Naive thymus-derived CD4-positive, alpha-beta T cell (primary cell): ENCODE measurements at regions not wholly inside any gene's neighbourhood (a gene's known extent, or its start where the extent isn't known, plus 50 kb on each side); places are given as distances from the start of the nearest gene placed in this dataset.

Experiments
- ATAC-seq: fragments of 150-1000 bp; cut with Tn5 transposase; 2 replicates; pipeline ENCODE4 v1.10.0; 2021; ENCODE audit warnings: mild to moderate bottlenecking, moderate library complexity
- CTCF ChIA-PET: fragments of 350-600 bp; sonication (Branson Sonifier 250); formaldehyde crosslinking; loops from one replicate; lab custom pipeline; 2021; ENCODE audit warnings: antibody characterized with exemption; lab: Charles Lee
- POLR2A ChIA-PET: fragments of 350-600 bp; sonication (Branson Sonifier 250); formaldehyde crosslinking; loops from one replicate; lab custom pipeline; 2021; ENCODE audit warnings: antibody characterized with exemption, inconsistent platforms; lab: Charles Lee
- DNase-seq, 9 donors: peaks; one replicate each; pipeline versions ENCODE4 v3.0.0 to v3.0.0-alpha.2; 2020 to 2022; ENCODE audit warnings: mixed read lengths in 1 of 9
- H3K27ac ChIP-seq: one replicate; pipeline ENCODE4 v1.7.0; 2013; ENCODE audit warnings: mild to moderate bottlenecking, low read depth, low read length, moderate library complexity
- H3K27me3 ChIP-seq, 2 donors: one replicate each; pipeline ENCODE4 v1.7.0; 2013; ENCODE audit warnings: low read length in 2 of 2, mild to moderate bottlenecking in 2 of 2, moderate library complexity in 2 of 2; ENCODE audit not compliant: control insufficient read depth in 2 of 2, insufficient read depth in 2 of 2
- H3K36me3 ChIP-seq, 3 experiments: 1 replicate in 2 of 3; 2 replicates in 1 of 3; pipeline ENCODE4 v1.7.0; 2013; ENCODE audit warnings: low read length in 3 of 3, mild to moderate bottlenecking in 3 of 3, moderate library complexity in 1 of 3; ENCODE audit not compliant: insufficient read depth in 3 of 3, control insufficient read depth in 2 of 3
- H3K4me1 ChIP-seq, 2 donors: one replicate each; pipeline ENCODE4 v1.7.0; 2013; ENCODE audit warnings: low read length in 2 of 2, mild to moderate bottlenecking in 2 of 2, moderate library complexity in 1 of 2; ENCODE audit not compliant: control insufficient read depth in 2 of 2, insufficient read depth in 2 of 2
- H3K4me3 ChIP-seq: 2 replicates; pipeline ENCODE4 v1.7.0; 2013; ENCODE audit warnings: mild to moderate bottlenecking, low read length
- H3K9me3 ChIP-seq, 3 experiments: 1 replicate in 2 of 3; 2 replicates in 1 of 3; pipeline ENCODE4 v1.7.0; 2013; ENCODE audit warnings: low read length in 3 of 3; ENCODE audit not compliant: control insufficient read depth in 2 of 3
- H3K27ac Mint-ChIP-seq, 9 donors: one replicate each; pipeline ENCODE4 v1.8.0; 2020 to 2022; ENCODE audit warnings: mixed read lengths in 9 of 9, mild to moderate bottlenecking in 8 of 9, moderate library complexity in 5 of 9, inconsistent platforms in 2 of 9
- H3K27me3 Mint-ChIP-seq, 5 donors: one replicate each; pipeline ENCODE4 v1.8.0; 2021 to 2022; ENCODE audit warnings: mixed read lengths in 5 of 5, mild to moderate bottlenecking in 1 of 5
- H3K36me3 Mint-ChIP-seq, 5 donors: one replicate each; pipeline ENCODE4 v1.8.0; 2020 to 2022; ENCODE audit warnings: mixed read lengths in 5 of 5, mild to moderate bottlenecking in 3 of 5, inconsistent platforms in 1 of 5
- H3K4me1 Mint-ChIP-seq, 7 donors: one replicate each; pipeline ENCODE4 v1.8.0; 2020 to 2022; ENCODE audit warnings: mixed read lengths in 7 of 7, mild to moderate bottlenecking in 3 of 7, inconsistent platforms in 1 of 7
- H3K4me3 Mint-ChIP-seq, 10 donors: one replicate each; pipeline ENCODE4 v1.8.0; 2020 to 2022; ENCODE audit warnings: mild to moderate bottlenecking in 10 of 10, mixed read lengths in 10 of 10, moderate library complexity in 6 of 10, inconsistent platforms in 2 of 10
- H3K9me3 Mint-ChIP-seq, 11 donors: one replicate each; pipeline ENCODE4 v1.8.0; 2020 to 2022; ENCODE audit warnings: mixed read lengths in 11 of 11, mild to moderate bottlenecking in 4 of 11, inconsistent platforms in 1 of 11, moderate library complexity in 1 of 11
- intact Hi-C, 2 donors: fragments of 100-400 bp; cut with micrococcal nuclease; formaldehyde crosslinking; loops; one replicate each; pipeline ENCODE4 v1.15.1; 2023

DNA sequence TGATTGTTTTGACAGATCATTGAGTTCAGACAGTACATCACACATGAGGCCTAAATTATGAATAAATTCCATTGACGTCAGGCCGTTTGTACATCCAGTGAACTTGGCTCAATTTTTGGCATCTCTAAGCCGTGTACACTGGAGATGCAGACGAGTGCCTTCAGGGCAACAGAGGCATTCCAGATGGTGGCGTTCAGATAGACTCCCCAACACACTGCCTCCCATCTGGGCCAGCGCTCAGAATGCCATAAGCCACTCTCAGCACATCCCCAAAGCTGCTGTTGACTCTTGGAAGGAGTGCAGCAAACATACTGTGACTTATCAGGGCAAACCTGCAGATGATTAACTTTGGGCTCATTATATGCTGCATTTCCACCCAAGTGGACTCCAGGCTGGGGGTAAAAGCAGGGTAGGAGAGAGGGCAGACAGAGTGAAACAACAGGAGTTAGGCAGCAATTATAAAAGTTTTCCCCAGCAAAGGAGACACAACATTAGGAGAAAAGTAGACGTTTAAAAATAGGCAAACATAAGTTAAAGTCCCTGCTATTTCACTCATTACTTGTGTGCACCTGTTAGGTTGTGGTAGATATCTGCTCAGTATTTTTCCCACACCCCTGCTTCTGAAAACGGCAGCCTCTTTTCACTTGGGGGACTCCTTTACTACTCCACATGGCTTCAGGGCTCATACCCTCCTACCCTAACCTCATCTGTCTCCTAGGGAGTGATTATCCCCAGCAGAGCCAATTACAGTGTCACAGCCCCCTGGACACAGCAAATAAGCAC, 60.2 kb upstream of the PDE3B start:
- H3K27ac Mint-ChIP-seq, result peak overlapping the region; percentile 20 to 95 (median 63)
- ChIA-PET POLR2A (interaction anchor here (0.8 to 1.7 kb wide), 6 partner anchors 11 to 83 kb away, joined by 3 to 4 read pairs (median 4); no protein-coding TSS in a partner anchor), CTCF (no interaction called here)
- peaks cover 0 to 18% (median 4%) of the 10 kb centered on the region in 11 donors for H3K9me3 Mint-ChIP-seq
- peaks cover 20 to 67% (median 33%) of the 10 kb centered on the region in 5 donors for H3K36me3 Mint-ChIP-seq
- ATAC-seq (no peak), DNase-seq (no peak)
- H3K4me1 ChIP-seq, result peaks cover 24 to 26% of the 10 kb centered on the region in 2 donors
- H3K9me3 ChIP-seq, result no peaks in the 10 kb centered on the region
- H3K36me3 ChIP-seq, result no peaks in the 10 kb centered on the region
- intact Hi-C loops, result no loop called here
- H3K4me3 ChIP-seq, result no peak overlapping the region
- H3K27me3 ChIP-seq, result no peaks in the 10 kb centered on the region
- H3K4me1 Mint-ChIP-seq, result peaks cover 53 to 93% (median 76%) of the 10 kb centered on the region in 7 donors
- no peak overlapping the region for H3K27ac ChIP-seq
- peak overlapping the region in 3 of 10 donors; percentile 6 to 32 (median 30) for H3K4me3 Mint-ChIP-seq
- H3K27me3 Mint-ChIP-seq, result no peaks in the 10 kb centered on the region

DNA sequence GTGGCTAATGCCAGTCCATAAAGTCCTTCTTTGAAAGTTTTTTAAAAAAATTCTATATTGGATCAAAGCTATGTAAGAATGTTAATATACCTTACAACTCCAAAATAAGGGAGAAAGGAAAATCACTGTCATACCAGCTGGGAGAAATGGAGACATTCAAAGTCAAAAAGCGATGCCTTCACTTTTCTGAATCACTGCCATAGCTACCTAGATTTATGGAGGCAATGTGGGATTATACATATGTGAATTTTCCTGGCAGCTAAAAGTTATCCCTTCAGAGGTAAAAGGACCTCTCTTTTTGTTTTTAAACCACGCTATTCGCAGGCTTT, 59.6 kb upstream of the PDE3B start:
- POLR2A ChIA-PET, result interaction anchor here (0.7 to 1.9 kb wide), 8 partner anchors 10 to 84 kb away, joined by 3 to 5 read pairs (median 4); no protein-coding TSS in a partner anchor
- H3K4me1 ChIP-seq, result peaks cover 20 to 21% of the 10 kb centered on the region in 2 donors
- H3K9me3 ChIP-seq, result no peaks in the 10 kb centered on the region
- peaks cover 0 to 18% (median 4%) of the 10 kb centered on the region in 11 donors for H3K9me3 Mint-ChIP-seq
- H3K4me1 Mint-ChIP-seq, result peaks cover 51 to 87% (median 77%) of the 10 kb centered on the region in 7 donors
- H3K36me3 Mint-ChIP-seq, result peaks cover 20 to 65% (median 33%) of the 10 kb centered on the region in 5 donors
- DNase-seq (no peak), ATAC-seq (no peak)
- H3K4me3 Mint-ChIP-seq, result peak overlapping the region in 1 of 10 donors; percentile 30
- H3K36me3 ChIP-seq, result no peaks in the 10 kb centered on the region
- CTCF ChIA-PET, result interaction anchor here (0.6 kb wide), 1 partner anchor 131 kb away, joined by 3 read pairs; no protein-coding TSS in a partner anchor
- no peaks in the 10 kb centered on the region for H3K27me3 Mint-ChIP-seq
- intact Hi-C loops, result no loop called here
- H3K4me3 ChIP-seq, result no peak overlapping the region
- H3K27ac ChIP-seq, result no peak overlapping the region
- no peaks in the 10 kb centered on the region for H3K27me3 ChIP-seq
- H3K27ac Mint-ChIP-seq, result peak overlapping the region in 8 of 9 donors; percentile 4 to 95 (median 66)

DNA sequence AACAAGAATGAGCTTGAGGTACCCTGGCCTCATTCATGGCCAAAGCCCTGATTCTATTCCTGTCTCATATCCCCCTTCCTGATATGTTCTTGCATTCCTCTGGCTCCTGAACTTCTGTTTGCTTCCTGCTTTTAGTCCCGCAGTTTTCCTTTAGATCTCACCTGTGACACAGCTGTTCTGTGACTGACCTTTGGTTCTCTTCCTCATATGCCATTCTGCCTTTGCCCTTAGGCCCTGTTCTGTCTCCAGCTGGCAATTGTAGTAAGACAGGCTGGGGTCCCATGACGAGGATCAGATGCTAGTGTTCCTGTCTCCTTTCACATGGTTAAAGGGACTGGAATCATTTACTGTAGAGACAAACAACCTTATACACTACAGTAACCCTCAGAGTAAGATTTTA, 59.0 kb upstream of the PDE3B start:
- H3K27me3 Mint-ChIP-seq, result no peaks in the 10 kb centered on the region
- no peak for DNase-seq
- H3K9me3 Mint-ChIP-seq, result peaks cover 0 to 18% (median 4%) of the 10 kb centered on the region in 11 donors
- no peak overlapping the region for H3K4me3 ChIP-seq
- H3K4me1 Mint-ChIP-seq, result peaks cover 46 to 84% (median 73%) of the 10 kb centered on the region in 7 donors
- no peak overlapping the region for H3K4me3 Mint-ChIP-seq
- H3K9me3 ChIP-seq, result no peaks in the 10 kb centered on the region
- H3K36me3 Mint-ChIP-seq, result peaks cover 21 to 67% (median 36%) of the 10 kb centered on the region in 5 donors
- ChIA-PET POLR2A (interaction anchor here (0.7 to 1.9 kb wide), 8 partner anchors 10 to 84 kb away, joined by 3 to 5 read pairs (median 4); no protein-coding TSS in a partner anchor), CTCF (interaction anchor here (0.6 kb wide), 1 partner anchor 130 kb away, joined by 3 read pairs; no protein-coding TSS in a partner anchor)
- H3K4me1 ChIP-seq, result peaks cover 14 to 15% of the 10 kb centered on the region in 2 donors
- H3K27ac Mint-ChIP-seq, result peak overlapping the region; percentile 6 to 88 (median 57)
- intact Hi-C loops, result no loop called here
- H3K36me3 ChIP-seq, result no peaks in the 10 kb centered on the region
- no peaks in the 10 kb centered on the region for H3K27me3 ChIP-seq
- H3K27ac ChIP-seq, result no peak overlapping the region
- ATAC-seq, result no peak

DNA sequence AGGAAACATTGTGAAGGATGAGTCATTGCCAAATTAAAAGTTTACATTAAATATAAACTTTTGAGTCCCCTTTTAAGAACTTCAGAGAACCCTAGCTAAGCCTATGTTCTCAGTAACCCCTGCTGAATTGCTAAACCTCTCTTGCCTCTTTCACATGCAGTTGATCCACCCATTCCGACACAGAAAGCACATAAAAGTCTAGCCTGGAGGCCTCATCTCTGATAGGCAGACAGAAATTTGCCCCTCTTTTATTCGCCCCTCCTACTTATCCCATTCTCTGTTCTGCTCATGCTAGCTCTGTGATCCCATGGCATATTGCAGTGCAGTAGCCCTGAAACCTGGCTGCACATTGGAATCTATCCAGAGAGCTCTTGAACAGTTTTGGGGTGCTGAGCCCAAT, 58.2 kb upstream of the PDE3B start:
- no peaks in the 10 kb centered on the region for H3K27me3 ChIP-seq
- intact Hi-C loops, result no loop called here
- no peak overlapping the region for H3K4me3 ChIP-seq
- DNase-seq (no peak), ATAC-seq (no peak)
- peaks cover 6 to 7% of the 10 kb centered on the region in 2 donors for H3K4me1 ChIP-seq
- CTCF ChIA-PET, result interaction anchor here (0.6 kb wide), 1 partner anchor 183 kb away, joined by 3 read pairs; no protein-coding TSS in a partner anchor
- POLR2A ChIA-PET, result interaction anchor here (1.0 to 1.9 kb wide), 4 partner anchors 9 to 59 kb away, joined by 3 to 5 read pairs (median 4); no protein-coding TSS in a partner anchor
- no peak overlapping the region for H3K27ac ChIP-seq
- peak overlapping the region in 8 of 9 donors; percentile 17 to 82 (median 46) for H3K27ac Mint-ChIP-seq
- no peaks in the 10 kb centered on the region for H3K36me3 ChIP-seq
- no peaks in the 10 kb centered on the region for H3K27me3 Mint-ChIP-seq
- peak overlapping the region in 2 of 10 donors; percentile 5 to 15 for H3K4me3 Mint-ChIP-seq
- H3K9me3 ChIP-seq, result no peaks in the 10 kb centered on the region
- H3K9me3 Mint-ChIP-seq, result peaks cover 2 to 17% (median 4%) of the 10 kb centered on the region in 11 donors
- H3K4me1 Mint-ChIP-seq, result peaks cover 37 to 84% (median 70%) of the 10 kb centered on the region in 7 donors
- H3K36me3 Mint-ChIP-seq, result peaks cover 24 to 67% (median 40%) of the 10 kb centered on the region in 5 donors

DNA sequence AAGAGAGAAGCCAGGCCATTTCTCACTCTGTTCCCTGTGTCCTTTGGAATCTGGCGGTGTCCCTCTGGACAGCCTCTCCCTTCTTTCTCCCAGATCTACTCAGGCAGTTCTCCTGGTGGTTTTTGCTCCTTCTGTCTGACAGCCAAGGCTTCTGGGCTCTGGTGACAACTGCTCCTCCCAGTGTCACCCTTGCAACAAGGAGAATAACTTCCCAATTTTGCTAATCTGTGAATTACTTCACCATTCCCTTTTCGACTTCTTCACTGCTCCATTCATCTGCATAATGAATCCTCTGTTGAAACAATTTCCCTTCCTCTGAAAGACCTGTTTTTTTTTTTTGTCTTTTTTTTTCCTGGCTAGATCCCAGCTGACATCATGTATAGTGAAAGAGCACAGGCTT, 56.3 kb upstream of the PDE3B start:
- ChIA-PET POLR2A (no interaction called here), CTCF (no interaction called here)
- intact Hi-C loops, result no loop called here
- peak overlapping the region in 7 of 9 donors; percentile 51 to 91 (median 77) for H3K27ac Mint-ChIP-seq
- Histone ChIP-seq H3K36me3 (no peaks in the 10 kb centered on the region), H3K9me3 (no peaks in the 10 kb centered on the region), H3K27me3 (no peaks in the 10 kb centered on the region), H3K27ac (no peak overlapping the region), H3K4me3 (no peak overlapping the region), H3K4me1 (no peaks in the 10 kb centered on the region)
- no peak overlapping the region for H3K4me3 Mint-ChIP-seq
- peaks cover 22 to 65% (median 47%) of the 10 kb centered on the region in 5 donors for H3K36me3 Mint-ChIP-seq
- H3K9me3 Mint-ChIP-seq, result peaks cover 0 to 19% (median 6%) of the 10 kb centered on the region in 11 donors
- ATAC-seq (no peak), DNase-seq (no peak)
- peaks cover 28 to 71% (median 63%) of the 10 kb centered on the region in 7 donors for H3K4me1 Mint-ChIP-seq
- no peaks in the 10 kb centered on the region for H3K27me3 Mint-ChIP-seq

DNA sequence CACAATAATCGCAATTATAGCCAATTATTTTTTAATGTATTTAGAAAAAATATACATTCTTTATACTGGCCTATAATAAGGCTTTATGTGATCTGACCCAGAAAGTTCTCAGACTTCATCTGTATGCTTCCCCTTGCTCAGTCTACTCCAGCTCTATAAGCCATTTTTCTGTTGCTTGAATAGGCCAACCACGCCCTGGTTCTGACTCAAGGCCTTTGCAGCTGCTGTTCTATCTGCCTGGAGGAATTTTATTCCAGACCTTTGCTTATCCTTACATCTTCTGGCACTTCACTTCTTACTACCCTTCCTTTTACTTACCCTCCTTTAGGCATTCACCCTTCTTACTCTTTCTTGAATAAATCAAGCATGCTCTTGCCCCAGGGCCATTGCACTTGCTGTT, 54.9 kb upstream of the PDE3B start:
- DNase-seq (no peak), ATAC-seq (no peak)
- H3K36me3 Mint-ChIP-seq, result peaks cover 15 to 67% (median 51%) of the 10 kb centered on the region in 5 donors
- no peak overlapping the region for H3K4me3 ChIP-seq
- H3K27ac ChIP-seq, result no peak overlapping the region
- intact Hi-C loops, result loop anchor here in 1 of 2 donors (2.0 kb wide), 1 partner anchor 14 kb away; no protein-coding TSS in a partner anchor
- H3K4me1 ChIP-seq, result no peaks in the 10 kb centered on the region
- H3K27me3 Mint-ChIP-seq, result no peaks in the 10 kb centered on the region
- ChIA-PET POLR2A (no interaction called here), CTCF (no interaction called here)
- no peak overlapping the region for H3K4me3 Mint-ChIP-seq
- H3K9me3 Mint-ChIP-seq, result peaks cover 0 to 19% (median 5%) of the 10 kb centered on the region in 11 donors
- peaks cover 22 to 60% (median 53%) of the 10 kb centered on the region in 7 donors for H3K4me1 Mint-ChIP-seq
- H3K9me3 ChIP-seq, result no peaks in the 10 kb centered on the region
- H3K27ac Mint-ChIP-seq, result peak overlapping the region in 2 of 9 donors; percentile 67 to 89
- no peaks in the 10 kb centered on the region for H3K36me3 ChIP-seq
- H3K27me3 ChIP-seq, result no peaks in the 10 kb centered on the region
